ENCODE measurements at regions not wholly inside any gene's neighbourhood (a gene's known extent, or its start where the extent isn't known, plus 50 kb on each side); places are given as distances from the start of the nearest gene placed in this dataset.

GRCh38 chr20:21981179-21981578 is 275.7 kb downstream of the PAX1 start:
- POLR2A ChIA-PET (ENCODE audit: unreplicated experiment) = no interaction called here
- CTCF ChIA-PET = no interaction called here

DNA sequence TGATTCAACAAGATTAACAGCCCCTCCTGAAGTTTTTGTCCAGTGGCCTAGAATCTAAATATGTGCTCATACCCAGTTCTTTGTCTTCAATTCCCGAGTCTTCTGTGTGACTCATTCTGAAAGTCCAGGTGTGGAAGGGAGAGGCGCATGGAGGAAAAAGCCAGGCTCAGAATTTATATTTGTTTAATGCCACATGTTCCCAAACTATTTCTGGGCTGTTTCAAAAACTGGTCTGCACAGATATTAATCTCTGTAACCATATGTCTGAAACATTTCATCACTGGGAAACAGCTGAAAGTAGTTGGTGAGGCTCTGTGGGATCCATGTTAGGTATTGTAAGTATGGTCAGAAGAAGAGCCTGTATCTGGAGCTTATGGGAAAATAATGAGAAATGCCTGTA is 266.0 kb downstream of the PAX1 start:
- no peaks in the 10 kb centered on the region for H3K36me3 ChIP-seq (ENCODE audit: low read depth)
- CTCF ChIA-PET = no interaction called here
- H3K4me3 ChIP-seq = no peak overlapping the region
- H3K27ac ChIP-seq = no peak overlapping the region
- BruUV-seq (replicated peaks) = no TSS peak
- H3K27me3 ChIP-seq (ENCODE audit: insufficient read depth, low read depth) = no peaks in the 10 kb centered on the region
- no peaks in the 10 kb centered on the region for H3F3A ChIP-seq (ENCODE audit: insufficient read depth, low read depth)
- intact Hi-C loops (cut with micrococcal nuclease; ENCODE audit: unreplicated experiment) = loop anchor here (10.0 kb wide), 1 partner anchor 537 kb away; no protein-coding TSS in a partner anchor
- H3K4me1 ChIP-seq (replicated peaks; ENCODE audit: insufficient read depth) = no peaks in the 10 kb centered on the region
- H3K9me2 ChIP-seq (ENCODE audit: insufficient read depth) = no peaks in the 10 kb centered on the region; the same call in 1 of the 2 replicates
- no peak overlapping the region for H2AFZ ChIP-seq
- no peaks in the 10 kb centered on the region for H4K20me1 ChIP-seq (ENCODE audit: insufficient read depth)
- H3K9me3 ChIP-seq (ENCODE audit: insufficient read depth, low read depth) = no peaks in the 10 kb centered on the region
- TF ChIP-seq EZH2 (IDR thresholded peaks at IDR 0.05; ENCODE audit: low read depth) = no peak
- H3K79me2 ChIP-seq (ENCODE audit: low read depth) = no peaks in the 10 kb centered on the region
- no peak overlapping the region for H3K4me2 ChIP-seq
- DNase-seq = no peak
- POLR2A ChIA-PET (ENCODE audit: unreplicated experiment) = no interaction called here

More at GRCh38 chr20:21981179-21981578, 275.7 kb downstream of the PAX1 start:
- no peak overlapping the region for H3K27ac ChIP-seq
- H3K9me2 ChIP-seq (ENCODE audit: insufficient read depth) = no peaks in the 10 kb centered on the region
- H3K36me3 ChIP-seq (ENCODE audit: low read depth) = no peaks in the 10 kb centered on the region
- no peak for DNase-seq
- no peak overlapping the region for H3K4me2 ChIP-seq
- BruUV-seq (replicated peaks) = no TSS peak
- H3K27me3 ChIP-seq (ENCODE audit: insufficient read depth, low read depth) = no peaks in the 10 kb centered on the region
- no peaks in the 10 kb centered on the region for H3F3A ChIP-seq (ENCODE audit: insufficient read depth, low read depth)
- no peaks in the 10 kb centered on the region for H3K9me3 ChIP-seq (ENCODE audit: insufficient read depth, low read depth)
- H3K4me3 ChIP-seq = no peak overlapping the region
- no peaks in the 10 kb centered on the region for H4K20me1 ChIP-seq (ENCODE audit: insufficient read depth)
- TF ChIP-seq EZH2 (IDR thresholded peaks at IDR 0.05; ENCODE audit: low read depth) = no peak
- TF ChIP-seq, protein P1, sequence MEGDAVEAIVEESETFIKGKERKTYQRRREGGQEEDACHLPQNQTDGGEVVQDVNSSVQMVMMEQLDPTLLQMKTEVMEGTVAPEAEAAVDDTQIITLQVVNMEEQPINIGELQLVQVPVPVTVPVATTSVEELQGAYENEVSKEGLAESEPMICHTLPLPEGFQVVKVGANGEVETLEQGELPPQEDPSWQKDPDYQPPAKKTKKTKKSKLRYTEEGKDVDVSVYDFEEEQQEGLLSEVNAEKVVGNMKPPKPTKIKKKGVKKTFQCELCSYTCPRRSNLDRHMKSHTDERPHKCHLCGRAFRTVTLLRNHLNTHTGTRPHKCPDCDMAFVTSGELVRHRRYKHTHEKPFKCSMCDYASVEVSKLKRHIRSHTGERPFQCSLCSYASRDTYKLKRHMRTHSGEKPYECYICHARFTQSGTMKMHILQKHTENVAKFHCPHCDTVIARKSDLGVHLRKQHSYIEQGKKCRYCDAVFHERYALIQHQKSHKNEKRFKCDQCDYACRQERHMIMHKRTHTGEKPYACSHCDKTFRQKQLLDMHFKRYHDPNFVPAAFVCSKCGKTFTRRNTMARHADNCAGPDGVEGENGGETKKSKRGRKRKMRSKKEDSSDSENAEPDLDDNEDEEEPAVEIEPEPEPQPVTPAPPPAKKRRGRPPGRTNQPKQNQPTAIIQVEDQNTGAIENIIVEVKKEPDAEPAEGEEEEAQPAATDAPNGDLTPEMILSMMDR (conservative IDR thresholded peaks at IDR 0.05) = no peak
- intact Hi-C loops (cut with micrococcal nuclease; ENCODE audit: unreplicated experiment) = no loop called here
- no peak overlapping the region for H2AFZ ChIP-seq
- H3K79me2 ChIP-seq (ENCODE audit: low read depth) = no peaks in the 10 kb centered on the region
- no peaks in the 10 kb centered on the region for H3K4me1 ChIP-seq (replicated peaks; ENCODE audit: insufficient read depth)

- H3K27me3 ChIP-seq (ENCODE audit: insufficient read depth, low read depth) = no peaks in the 10 kb centered on the region
- ChIA-PET POLR2A (ENCODE audit: unreplicated experiment) (no interaction called here), CTCF (no interaction called here)
- H3K36me3 ChIP-seq (ENCODE audit: low read depth) = no peaks in the 10 kb centered on the region
- no peak overlapping the region for H3K4me3 ChIP-seq
- no peaks in the 10 kb centered on the region for H4K20me1 ChIP-seq (ENCODE audit: insufficient read depth)
- no peaks in the 10 kb centered on the region for H3K79me2 ChIP-seq (ENCODE audit: low read depth)
- no peak overlapping the region for H2AFZ ChIP-seq
- TF ChIP-seq, protein P1 (conservative IDR thresholded peaks at IDR 0.05) = no peak
- TF ChIP-seq EZH2 (IDR thresholded peaks at IDR 0.05; ENCODE audit: low read depth) = no peak
- no peak overlapping the region for H3K4me2 ChIP-seq
- BruUV-seq (replicated peaks) = no TSS peak
- H3K4me1 ChIP-seq (replicated peaks; ENCODE audit: insufficient read depth) = no peaks in the 10 kb centered on the region
- no peak overlapping the region for H3K27ac ChIP-seq
- no peaks in the 10 kb centered on the region for H3K9me3 ChIP-seq (ENCODE audit: insufficient read depth, low read depth)
- H3K9me2 ChIP-seq (ENCODE audit: insufficient read depth) = no peaks in the 10 kb centered on the region
- H3F3A ChIP-seq (ENCODE audit: insufficient read depth, low read depth) = no peaks in the 10 kb centered on the region
- DNase-seq = no peak
- intact Hi-C loops (cut with micrococcal nuclease; ENCODE audit: unreplicated experiment) = no loop called here
Measured at GRCh38 chr20:21968486-21968885, 263.0 kb downstream of the PAX1 start.

DNA sequence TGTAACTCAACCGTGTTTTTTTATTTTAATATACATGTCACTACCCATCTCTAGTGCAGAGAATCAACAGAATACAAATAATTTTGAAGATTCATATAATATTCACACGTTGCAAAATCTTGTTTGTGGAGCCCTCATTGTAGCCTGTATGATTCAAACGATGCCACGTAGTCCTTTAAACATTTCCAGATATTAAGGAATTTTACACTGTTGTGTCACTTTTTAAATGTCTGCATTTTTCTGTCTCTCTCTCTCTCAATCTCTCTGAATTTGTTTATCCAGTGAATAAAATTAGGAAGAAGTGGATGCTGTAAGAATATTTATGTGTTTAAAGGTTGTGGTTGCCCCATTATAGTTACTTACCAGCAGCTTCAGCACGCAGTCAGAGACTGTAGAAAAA is 262.0 kb downstream of the PAX1 start:
- no peak overlapping the region for H3K4me3 ChIP-seq
- BruUV-seq (replicated peaks) = no TSS peak
- no peaks in the 10 kb centered on the region for H3K36me3 ChIP-seq (ENCODE audit: low read depth)
- no peaks in the 10 kb centered on the region for H3K4me1 ChIP-seq (replicated peaks; ENCODE audit: insufficient read depth)
- H2AFZ ChIP-seq = no peak overlapping the region
- no peak for DNase-seq
- intact Hi-C loops (cut with micrococcal nuclease; ENCODE audit: unreplicated experiment) = no loop called here
- H3K27ac ChIP-seq = no peak overlapping the region
- no peak overlapping the region for H3K4me2 ChIP-seq
- POLR2A ChIA-PET (ENCODE audit: unreplicated experiment) = no interaction called here
- H3K9me2 ChIP-seq (ENCODE audit: insufficient read depth) = no peaks in the 10 kb centered on the region
- no peaks in the 10 kb centered on the region for H3K79me2 ChIP-seq (ENCODE audit: low read depth)
- TF ChIP-seq, protein P1 (conservative IDR thresholded peaks at IDR 0.05) = no peak
- no peaks in the 10 kb centered on the region for H3K9me3 ChIP-seq (ENCODE audit: insufficient read depth, low read depth)
- CTCF ChIA-PET = no interaction called here
- H4K20me1 ChIP-seq (ENCODE audit: insufficient read depth) = no peaks in the 10 kb centered on the region
- H3F3A ChIP-seq (ENCODE audit: insufficient read depth, low read depth) = no peaks in the 10 kb centered on the region
- H3K27me3 ChIP-seq (ENCODE audit: insufficient read depth, low read depth) = no peaks in the 10 kb centered on the region
